ENCODE measurements at regions not wholly inside any gene's neighbourhood (a gene's known extent, or its start where the extent isn't known, plus 50 kb on each side); places are given as distances from the start of the nearest gene placed in this dataset.

GRCh38 chr2:88892788-88893187 lies 201.3 kb downstream of the RPIA start:
- no peaks in the 10 kb centered on the region for H3K36me3 Mint-ChIP-seq (ENCODE audit: low read depth)
- H3K4me1 Mint-ChIP-seq (ENCODE audit: low read depth), result no peaks in the 10 kb centered on the region

GRCh38 chr2:88896971-88897370 lies 205.5 kb downstream of the RPIA start:
- H3K27ac Mint-ChIP-seq (ENCODE audit: unreplicated experiment), result no peak overlapping the region
- no peak overlapping the region for H3K4me3 Mint-ChIP-seq (ENCODE audit: unreplicated experiment)
- TF ChIP-seq CTCF (IDR thresholded peaks at IDR 0.05), result no peak
- peaks cover 15% of the 10 kb centered on the region for H3K27me3 Mint-ChIP-seq (ENCODE audit: low read depth)
- no peaks in the 10 kb centered on the region for H3K36me3 Mint-ChIP-seq (ENCODE audit: low read depth)
- no peak for DNase-seq (ENCODE audit: low spot score)
- no peaks in the 10 kb centered on the region for H3K9me3 Mint-ChIP-seq (ENCODE audit: low read depth)
- no peaks in the 10 kb centered on the region for H3K4me1 Mint-ChIP-seq (ENCODE audit: low read depth)

More at GRCh38 chr2:88892788-88893187, 201.3 kb downstream of the RPIA start:
- DNase-seq (ENCODE audit: low spot score), result no peak
- Mint-ChIP-seq H3K9me3 (ENCODE audit: low read depth) (no peaks in the 10 kb centered on the region), H3K27me3 (ENCODE audit: low read depth) (peaks cover 12% of the 10 kb centered on the region), H3K4me3 (ENCODE audit: unreplicated experiment) (no peak overlapping the region), H3K27ac (ENCODE audit: unreplicated experiment) (no peak overlapping the region)
- no peak for TF ChIP-seq CTCF (IDR thresholded peaks at IDR 0.05)

DNA sequence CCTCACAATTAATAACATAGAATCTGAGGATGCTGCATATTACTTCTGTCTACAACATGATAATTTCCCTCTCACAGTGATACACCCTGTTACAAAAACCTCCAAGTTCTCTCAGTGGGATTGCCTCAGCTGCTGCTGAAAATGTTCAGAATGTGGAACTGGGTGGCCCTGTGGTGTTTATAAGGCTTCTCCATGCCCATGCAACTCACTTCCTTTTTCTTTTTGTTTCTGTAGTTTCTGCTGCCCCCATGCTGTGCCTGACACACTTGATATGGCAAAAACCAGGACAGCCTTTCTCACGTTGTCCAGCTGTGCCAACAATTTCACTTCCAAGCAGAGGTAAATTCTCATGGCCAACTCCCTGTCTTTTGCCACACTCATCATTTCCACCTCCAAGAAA lies 206.2 kb downstream of the RPIA start:
- no peaks in the 10 kb centered on the region for H3K9me3 Mint-ChIP-seq (ENCODE audit: low read depth)
- no peak overlapping the region for H3K27ac Mint-ChIP-seq (ENCODE audit: unreplicated experiment)
- DNase-seq (ENCODE audit: low spot score), result no peak
- H3K27me3 Mint-ChIP-seq (ENCODE audit: low read depth), result peaks cover 15% of the 10 kb centered on the region
- H3K4me3 Mint-ChIP-seq (ENCODE audit: unreplicated experiment), result no peak overlapping the region
- no peaks in the 10 kb centered on the region for H3K36me3 Mint-ChIP-seq (ENCODE audit: low read depth)
- no peaks in the 10 kb centered on the region for H3K4me1 Mint-ChIP-seq (ENCODE audit: low read depth)
- no peak for TF ChIP-seq CTCF (IDR thresholded peaks at IDR 0.05)

DNA sequence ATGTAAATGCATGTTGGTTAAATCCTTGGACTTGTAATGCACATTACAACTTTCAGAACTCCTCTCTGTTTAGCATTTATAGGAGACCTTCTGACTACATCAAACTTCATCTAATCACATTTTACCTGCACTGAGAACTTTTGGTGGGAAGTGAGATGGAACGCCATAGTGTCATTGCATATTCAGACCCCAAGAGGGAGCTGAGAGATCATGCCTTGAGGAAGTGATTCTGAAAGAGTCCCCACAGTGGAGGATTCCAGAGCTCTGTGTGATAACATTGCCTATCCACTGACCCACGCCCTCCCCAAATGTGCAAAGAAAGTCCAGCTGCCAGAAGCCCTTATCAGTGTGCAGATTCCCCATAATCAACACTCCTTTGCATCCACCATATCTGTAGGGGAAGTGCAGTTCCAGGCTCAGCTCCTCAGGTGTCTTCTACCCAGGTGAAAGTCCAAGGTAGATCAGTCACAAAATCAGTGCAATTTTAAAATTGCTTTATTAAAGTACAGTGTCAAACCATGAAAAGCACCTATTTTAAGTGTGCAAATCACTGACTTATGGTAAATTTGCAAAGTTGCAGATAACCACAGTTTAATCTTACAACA lies 212.4 kb downstream of the RPIA start:
- H3K4me3 Mint-ChIP-seq (ENCODE audit: unreplicated experiment), result no peak overlapping the region
- H3K36me3 Mint-ChIP-seq (ENCODE audit: low read depth), result no peaks in the 10 kb centered on the region
- no peak for DNase-seq (ENCODE audit: low spot score)
- peak; percentile 74 for TF ChIP-seq CTCF (IDR thresholded peaks at IDR 0.05)
- H3K4me1 Mint-ChIP-seq (ENCODE audit: low read depth), result no peaks in the 10 kb centered on the region
- peaks cover 9% of the 10 kb centered on the region for H3K27me3 Mint-ChIP-seq (ENCODE audit: low read depth)
- H3K9me3 Mint-ChIP-seq (ENCODE audit: low read depth), result no peaks in the 10 kb centered on the region
- no peak overlapping the region for H3K27ac Mint-ChIP-seq (ENCODE audit: unreplicated experiment)

- TF ChIP-seq CTCF (IDR thresholded peaks at IDR 0.05), result no peak
- Mint-ChIP-seq H3K4me1 (ENCODE audit: low read depth) (no peaks in the 10 kb centered on the region), H3K9me3 (ENCODE audit: low read depth) (no peaks in the 10 kb centered on the region)
These were observed 221.8 kb downstream of the RPIA start for GRCh38 chr2:88913280-88913679.

More at GRCh38 chr2:88913280-88913679, 221.8 kb downstream of the RPIA start:
- H3K27ac Mint-ChIP-seq (ENCODE audit: unreplicated experiment), result no peak overlapping the region
- H3K36me3 Mint-ChIP-seq (ENCODE audit: low read depth), result no peaks in the 10 kb centered on the region
- no peak for DNase-seq (ENCODE audit: low spot score)
- H3K27me3 Mint-ChIP-seq (ENCODE audit: low read depth), result peaks cover 10% of the 10 kb centered on the region
- H3K4me3 Mint-ChIP-seq (ENCODE audit: unreplicated experiment), result no peak overlapping the region
